GM21723 (cell line): ENCODE measurements at regions not wholly inside any gene's neighbourhood (a gene's known extent, or its start where the extent isn't known, plus 50 kb on each side); places are given as distances from the start of the nearest gene placed in this dataset.

Source experiments
- ATAC-seq: cut with Tn5 transposase; IDR thresholded peaks from one replicate; pipeline ENCODE4 v1.9.1; 2021; ENCODE audit warnings: mild to moderate bottlenecking, moderate library complexity; ENCODE audit not compliant: unreplicated experiment

- peak; percentile 90 for ATAC-seq
Measured at GRCh38 chr11:128367573-128367972, 219.8 kb downstream of the ETS1 start.

DNA sequence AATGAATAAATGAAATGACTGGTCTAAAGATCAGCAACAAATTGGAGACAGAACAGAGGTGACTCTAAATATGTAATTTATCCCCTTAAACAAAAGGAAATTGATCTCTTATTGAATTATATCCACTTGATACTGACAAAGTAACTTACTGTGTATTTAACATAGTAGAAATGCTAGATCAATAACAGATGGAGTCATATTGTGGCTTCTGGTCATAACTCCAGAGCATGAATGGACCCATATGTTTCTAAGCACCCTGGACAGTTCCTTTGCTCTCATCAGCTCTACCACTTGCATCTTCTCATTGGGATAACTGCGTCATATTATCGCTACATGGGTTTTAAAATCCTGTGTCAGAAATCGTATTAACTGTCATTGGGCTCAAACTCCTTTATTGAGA lies 222.3 kb downstream of the ETS1 start:
- ATAC-seq, result no peak

- ATAC-seq, result no peak
Measured at GRCh38 chr11:128361451-128362020, 225.8 kb downstream of the ETS1 start.

- ATAC-seq, result no peak
Measured at GRCh38 chr11:128359515-128359914, 227.8 kb downstream of the ETS1 start.

DNA sequence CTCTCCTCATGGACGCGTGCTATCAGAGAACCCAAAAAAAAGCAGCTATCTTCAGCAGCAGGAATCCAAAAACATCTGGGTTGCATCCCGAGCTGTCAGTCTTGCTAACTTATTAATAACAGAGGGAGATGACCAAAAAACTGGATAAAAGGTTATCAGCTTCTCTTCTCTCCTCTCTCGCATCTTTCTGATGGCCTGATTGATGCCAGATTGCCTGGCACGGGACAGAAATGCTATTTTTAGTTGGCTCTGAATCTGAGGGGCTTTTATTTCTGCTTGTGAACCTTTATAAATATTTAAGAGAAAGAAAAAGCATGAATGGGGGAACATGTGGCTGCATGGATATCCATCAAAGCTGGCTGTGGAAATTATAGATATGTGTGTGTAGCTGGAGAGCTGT lies 230.3 kb downstream of the ETS1 start:
- ATAC-seq, result no peak

GRCh38 chr11:128355558-128355957 lies 231.8 kb downstream of the ETS1 start:
- ATAC-seq, result no peak

- ATAC-seq, result no peak
Measured at GRCh38 chr11:128354476-128354875, 232.9 kb downstream of the ETS1 start.

GRCh38 chr11:128351168-128351567 lies 236.2 kb downstream of the ETS1 start:
- no peak for ATAC-seq

DNA sequence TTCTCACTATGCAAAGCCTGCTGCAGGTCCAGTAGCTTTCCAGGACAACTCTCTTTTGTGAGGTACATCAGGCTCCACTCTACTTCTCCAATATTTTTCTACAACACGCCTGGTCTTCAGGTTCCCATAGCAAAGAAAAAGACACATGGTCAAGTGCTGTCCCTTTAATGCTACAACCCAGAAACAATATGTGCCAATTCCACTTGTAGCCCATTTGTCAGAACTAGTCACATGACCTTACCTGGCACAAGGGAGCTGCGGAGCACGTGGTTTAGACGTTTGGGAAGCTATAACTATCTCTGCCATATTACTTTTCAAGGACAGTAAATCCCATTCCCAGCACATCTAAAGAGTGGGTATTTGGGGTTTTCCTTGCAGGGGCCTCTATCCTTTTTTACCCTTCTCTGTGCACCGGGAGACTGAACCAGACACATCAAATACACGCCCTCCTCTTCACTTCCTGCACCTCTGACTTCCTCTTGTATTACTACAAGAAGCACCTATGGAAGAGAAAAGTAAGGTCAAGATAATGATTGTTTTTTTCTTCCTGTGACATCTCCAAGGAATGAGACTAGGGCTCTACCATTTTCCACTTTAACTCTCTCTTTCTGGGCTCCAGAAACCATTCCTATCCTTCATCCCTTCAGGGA lies 237.6 kb downstream of the ETS1 start:
- no peak for ATAC-seq

GRCh38 chr11:128346804-128347203 lies 240.6 kb downstream of the ETS1 start:
- ATAC-seq, result no peak

DNA sequence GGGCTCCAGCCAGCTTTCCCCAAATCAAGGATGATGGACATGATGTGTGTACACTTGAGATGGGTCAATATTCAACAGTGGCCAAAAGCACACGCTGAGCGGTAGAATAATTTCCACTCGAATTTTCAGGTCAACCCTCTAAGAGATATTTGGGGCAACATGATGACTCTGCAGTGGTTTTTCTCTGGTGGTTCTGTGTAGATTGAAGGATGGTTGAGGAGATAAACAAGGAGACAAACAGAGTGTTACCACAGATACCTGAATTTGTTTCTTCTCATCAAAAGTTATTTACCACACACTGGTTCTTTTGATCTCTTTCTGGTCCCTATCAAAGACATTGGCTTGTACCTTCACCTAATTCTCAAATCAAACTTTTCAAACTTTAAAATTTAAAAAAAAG lies 242.0 kb downstream of the ETS1 start:
- no peak for ATAC-seq

- ATAC-seq, result no peak
Measured at GRCh38 chr11:128343870-128344269, 243.5 kb downstream of the ETS1 start.

GRCh38 chr11:128343135-128343514 lies 244.2 kb downstream of the ETS1 start:
- ATAC-seq, result no peak

GRCh38 chr11:128342511-128343134 lies 244.7 kb downstream of the ETS1 start:
- peak; percentile 98 for ATAC-seq

GRCh38 chr11:128341280-128342248 lies 245.8 kb downstream of the ETS1 start:
- ATAC-seq, result no peak

DNA sequence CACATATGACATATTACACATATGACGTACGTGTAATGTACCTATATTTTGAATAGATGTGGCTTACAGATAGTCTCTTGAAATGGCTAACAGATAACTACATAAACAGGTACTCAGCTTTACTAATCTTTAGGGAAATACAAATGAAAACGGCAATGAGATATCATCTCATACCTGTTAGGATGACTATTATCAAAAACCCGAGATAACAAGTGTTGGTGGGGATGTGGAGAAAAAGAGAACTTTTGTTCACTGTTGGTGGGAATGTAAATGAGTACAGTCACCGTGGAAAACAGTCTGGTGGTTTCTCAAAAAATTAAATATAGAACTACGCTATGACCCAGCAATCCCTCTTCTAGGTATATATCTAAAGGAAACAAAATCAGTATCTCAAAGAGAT lies 247.6 kb downstream of the ETS1 start:
- ATAC-seq, result no peak

GRCh38 chr11:128338811-128339210 lies 248.5 kb downstream of the ETS1 start:
- no peak for ATAC-seq

- no peak for ATAC-seq
Measured at GRCh38 chr11:128336203-128336602, 251.2 kb downstream of the ETS1 start.

DNA sequence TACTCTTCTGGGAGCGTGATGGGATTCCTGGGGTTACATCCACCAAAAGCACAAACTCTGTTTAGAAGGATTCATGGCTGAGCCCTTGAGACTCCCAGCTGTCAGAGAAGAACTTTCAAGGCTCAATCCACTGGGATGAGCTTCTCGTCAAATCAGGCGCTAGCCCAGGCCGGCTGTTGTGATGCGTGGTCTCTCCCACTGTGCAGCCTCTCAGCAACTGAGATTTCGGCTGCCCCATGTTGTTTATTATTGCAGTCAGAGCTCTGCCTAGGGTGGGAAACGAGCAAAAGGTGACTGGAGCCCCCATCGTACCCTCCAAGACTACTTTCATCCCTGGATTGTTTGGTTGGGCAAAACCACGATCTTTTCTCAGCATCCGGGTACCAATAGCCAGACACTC lies 251.6 kb downstream of the ETS1 start:
- ATAC-seq, result no peak

- no peak for ATAC-seq
Measured at GRCh38 chr11:128334311-128335044, 252.9 kb downstream of the ETS1 start.

- ATAC-seq, result no peak
Measured at GRCh38 chr11:128331317-128331716, 256.0 kb downstream of the ETS1 start.
